Smooth muscle cell (in vitro differentiated cells): ENCODE measurements at regions not wholly inside any gene's neighbourhood (a gene's known extent, or its start where the extent isn't known, plus 50 kb on each side); places are given as distances from the start of the nearest gene placed in this dataset.

ENCODE experiments used
- DNase-seq: peaks from one replicate; lab custom pipeline; 2025; ENCODE audit not compliant: unreplicated experiment; lab: John Stamatoyannopoulos, UW
- H2AFZ ChIP-seq: fragments of 200-600 bp; sonication (generic); 2 replicates; pipeline ENCODE4 v1.6.0; 2016; ENCODE audit warnings: antibody characterized with exemption, low read depth, mild to moderate bottlenecking
- H3F3A ChIP-seq: fragments of 200-600 bp; sonication (generic); 2 replicates; pipeline ENCODE4 v1.6.0; 2017; ENCODE audit warnings: antibody characterized with exemption, low read depth
- H3K27ac ChIP-seq: fragments of 200-600 bp; sonication (generic); 2 replicates; pipeline ENCODE4 v1.5.1; 2016; ENCODE audit warnings: low read depth, mild to moderate bottlenecking
- H3K27me3 ChIP-seq: fragments of 200-600 bp; sonication (generic); 2 replicates; pipeline ENCODE4 v1.6.1; 2016; ENCODE audit warnings: low read depth, mild to moderate bottlenecking
- H3K36me3 ChIP-seq: fragments of 200-600 bp; sonication (generic); 2 replicates; pipeline ENCODE4 v1.5.1; 2016; ENCODE audit warnings: low read depth
- H3K4me1 ChIP-seq: fragments of 200-600 bp; sonication (generic); 2 replicates; pipeline ENCODE4 v1.5.1; 2016; ENCODE audit warnings: low read depth
- H3K4me2 ChIP-seq: fragments of 200-600 bp; sonication (generic); 2 replicates; pipeline ENCODE4 v1.6.0; 2016; ENCODE audit warnings: mild to moderate bottlenecking
- H3K4me3 ChIP-seq: fragments of 200-600 bp; sonication (generic); 2 replicates; pipeline ENCODE4 v1.5.1; 2016; ENCODE audit warnings: mild to moderate bottlenecking
- H3K79me2 ChIP-seq: fragments of 200-600 bp; sonication (generic); 2 replicates; pipeline ENCODE4 v1.6.0; 2016; ENCODE audit warnings: low read depth, mild to moderate bottlenecking
- H3K9ac ChIP-seq: fragments of 200-600 bp; sonication (generic); 2 replicates; pipeline ENCODE4 v1.6.0; 2016; ENCODE audit warnings: low read depth
- H3K9me3 ChIP-seq: fragments of 200-600 bp; sonication (generic); replicated peaks from 2 replicates; pipeline ENCODE4 v1.5.1; 2016; ENCODE audit warnings: low read depth
- H4K20me1 ChIP-seq: fragments of 200-600 bp; sonication (generic); 2 replicates; pipeline ENCODE4 v1.6.0; 2016; ENCODE audit warnings: low read depth
- WGBS: methylation state at CpG from one replicate; pipeline ENCODE4 v1.1.7; 2016; ENCODE audit warnings: low lambda C conversion rate; 5-methylcytosine and 5-hydroxymethylcytosine counted together
- TF ChIP-seq, protein P1 (sequence below): fragments of 200-600 bp; sonication (generic); IDR thresholded peaks from 2 replicates; pipeline ENCODE4 v1.5.1; 2017; ENCODE audit warnings: borderline replicate concordance, mild to moderate bottlenecking, antibody characterized with exemption; ENCODE audit not compliant: insufficient read depth, poor library complexity, severe bottlenecking

DNA sequence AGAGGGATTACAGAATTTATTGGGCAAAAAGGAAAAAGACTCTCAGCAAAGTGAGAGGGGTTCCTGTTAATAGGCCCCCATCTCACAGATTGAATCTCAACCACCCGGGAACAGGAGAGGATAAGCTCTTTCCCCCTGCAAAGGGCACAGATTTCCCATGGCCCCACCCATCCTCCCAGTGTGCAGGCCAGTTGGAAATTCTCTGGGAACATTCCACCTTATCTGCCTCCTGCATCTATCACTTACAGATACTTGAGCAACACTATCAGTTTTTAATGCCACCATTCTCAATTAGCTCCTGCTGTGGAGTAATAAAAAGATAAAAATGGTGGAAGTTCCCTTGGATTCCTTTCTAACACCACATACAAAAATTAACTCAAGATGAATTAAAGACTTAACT is 350.0 kb upstream of the BCHE start:
- 20% methylated on average over 1 of the region's 1 CpG for WGBS

DNA sequence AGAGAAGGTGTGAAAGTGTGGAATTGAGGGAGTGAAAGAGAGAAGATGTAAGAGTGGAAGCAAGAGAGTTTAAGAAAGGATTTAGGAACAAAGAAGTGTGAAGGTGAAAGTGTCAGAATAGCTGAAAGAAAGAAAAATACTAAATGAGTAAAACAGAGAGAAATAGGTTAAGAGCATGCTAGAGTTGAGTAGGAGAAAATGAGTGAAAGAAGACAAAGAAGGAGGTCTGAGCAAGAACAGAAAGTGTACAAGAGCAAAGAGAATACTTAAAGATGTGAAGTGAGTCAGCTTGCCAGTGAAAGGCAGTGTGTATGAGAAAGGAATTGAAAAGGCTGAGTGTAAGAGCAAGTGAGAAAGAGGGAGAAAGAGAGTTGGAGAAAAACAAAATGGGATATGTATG is 348.8 kb upstream of the BCHE start:
- peak overlapping the region; percentile 6 for H2AFZ ChIP-seq
- H3K27me3 ChIP-seq = no peaks in the 10 kb centered on the region
- no peak overlapping the region for H3K9ac ChIP-seq
- H3F3A ChIP-seq = no peaks in the 10 kb centered on the region
- H3K9me3 ChIP-seq = no peaks in the 10 kb centered on the region
- no peak for DNase-seq
- TF ChIP-seq, protein P1, sequence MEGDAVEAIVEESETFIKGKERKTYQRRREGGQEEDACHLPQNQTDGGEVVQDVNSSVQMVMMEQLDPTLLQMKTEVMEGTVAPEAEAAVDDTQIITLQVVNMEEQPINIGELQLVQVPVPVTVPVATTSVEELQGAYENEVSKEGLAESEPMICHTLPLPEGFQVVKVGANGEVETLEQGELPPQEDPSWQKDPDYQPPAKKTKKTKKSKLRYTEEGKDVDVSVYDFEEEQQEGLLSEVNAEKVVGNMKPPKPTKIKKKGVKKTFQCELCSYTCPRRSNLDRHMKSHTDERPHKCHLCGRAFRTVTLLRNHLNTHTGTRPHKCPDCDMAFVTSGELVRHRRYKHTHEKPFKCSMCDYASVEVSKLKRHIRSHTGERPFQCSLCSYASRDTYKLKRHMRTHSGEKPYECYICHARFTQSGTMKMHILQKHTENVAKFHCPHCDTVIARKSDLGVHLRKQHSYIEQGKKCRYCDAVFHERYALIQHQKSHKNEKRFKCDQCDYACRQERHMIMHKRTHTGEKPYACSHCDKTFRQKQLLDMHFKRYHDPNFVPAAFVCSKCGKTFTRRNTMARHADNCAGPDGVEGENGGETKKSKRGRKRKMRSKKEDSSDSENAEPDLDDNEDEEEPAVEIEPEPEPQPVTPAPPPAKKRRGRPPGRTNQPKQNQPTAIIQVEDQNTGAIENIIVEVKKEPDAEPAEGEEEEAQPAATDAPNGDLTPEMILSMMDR = no peak
- no peak overlapping the region for H3K4me2 ChIP-seq
- no peak overlapping the region for H3K4me3 ChIP-seq
- H3K79me2 ChIP-seq = no peaks in the 10 kb centered on the region
- no peaks in the 10 kb centered on the region for H4K20me1 ChIP-seq
- H3K27ac ChIP-seq = no peak overlapping the region
- H3K36me3 ChIP-seq = no peaks in the 10 kb centered on the region
- H3K4me1 ChIP-seq = peaks cover 14% of the 10 kb centered on the region

More for the DNA sequence above, 350.0 kb upstream of the BCHE start:
- no peaks in the 10 kb centered on the region for H4K20me1 ChIP-seq
- no peaks in the 10 kb centered on the region for H3K79me2 ChIP-seq
- DNase-seq = no peak
- H2AFZ ChIP-seq = no peak overlapping the region
- no peak overlapping the region for H3K27ac ChIP-seq
- H3K4me2 ChIP-seq = no peak overlapping the region
- TF ChIP-seq, protein P1 = no peak
- no peaks in the 10 kb centered on the region for H3K9me3 ChIP-seq
- H3K36me3 ChIP-seq = no peaks in the 10 kb centered on the region
- H3K4me1 ChIP-seq = peaks cover 14% of the 10 kb centered on the region
- no peaks in the 10 kb centered on the region for H3K27me3 ChIP-seq
- no peak overlapping the region for H3K4me3 ChIP-seq
- no peak overlapping the region for H3K9ac ChIP-seq
- no peaks in the 10 kb centered on the region for H3F3A ChIP-seq

DNA sequence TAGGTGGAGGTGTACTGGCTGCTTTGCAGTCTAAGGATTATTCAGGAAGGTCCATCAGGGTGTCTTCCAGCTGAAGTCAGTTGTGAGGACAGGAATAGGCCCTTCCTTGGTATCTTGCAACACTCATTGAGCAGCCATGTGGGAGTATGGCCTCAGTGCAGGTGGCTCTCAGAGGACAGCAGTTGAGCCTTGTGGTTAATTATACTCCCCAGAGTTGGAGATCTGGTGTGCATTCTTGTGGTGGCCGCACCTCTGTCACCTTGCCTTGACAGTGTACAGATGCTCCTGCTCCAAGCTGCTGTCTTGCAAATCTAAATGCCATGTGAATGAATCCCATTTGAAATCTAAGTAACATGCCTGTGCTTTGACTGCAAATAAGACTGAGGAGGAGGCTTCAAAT is 339.9 kb upstream of the BCHE start:
- Histone ChIP-seq H3F3A (no peaks in the 10 kb centered on the region), H3K79me2 (no peaks in the 10 kb centered on the region), H2AFZ (no peak overlapping the region), H3K4me2 (no peak overlapping the region), H3K27me3 (no peaks in the 10 kb centered on the region), H3K27ac (peak overlapping the region; percentile 34), H3K36me3 (no peaks in the 10 kb centered on the region), H3K4me1 (no peaks in the 10 kb centered on the region), H3K9me3 (no peaks in the 10 kb centered on the region), H3K9ac (no peak overlapping the region), H3K4me3 (no peak overlapping the region), H4K20me1 (no peaks in the 10 kb centered on the region)
- TF ChIP-seq, protein P1 = no peak
- WGBS = 76% methylated on average over 1 of the region's 1 CpG
- DNase-seq = no peak

DNA sequence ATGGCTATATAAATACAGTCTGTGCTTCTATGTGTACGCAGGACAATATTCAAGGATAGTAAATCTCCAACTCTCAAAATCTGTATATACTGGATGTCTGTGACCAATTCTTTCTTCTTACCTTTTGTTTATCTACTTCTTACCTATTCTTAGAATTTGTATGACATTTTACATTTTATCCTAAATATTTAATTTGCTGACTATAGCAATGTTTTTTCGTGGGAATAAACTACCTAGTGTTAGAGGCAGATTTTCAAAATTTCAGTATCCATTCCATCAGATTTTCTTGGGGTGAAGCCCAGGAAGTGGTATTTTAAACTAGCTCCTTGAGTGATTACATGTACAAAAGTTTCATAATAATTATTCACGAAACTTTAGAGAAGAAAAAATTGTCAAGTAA is 334.5 kb upstream of the BCHE start:
- Histone ChIP-seq H4K20me1 (no peaks in the 10 kb centered on the region), H3K9ac (no peak overlapping the region), H3K36me3 (no peaks in the 10 kb centered on the region), H3K79me2 (no peaks in the 10 kb centered on the region), H2AFZ (no peak overlapping the region), H3K4me2 (no peak overlapping the region), H3K9me3 (no peaks in the 10 kb centered on the region), H3K27ac (no peak overlapping the region), H3F3A (no peaks in the 10 kb centered on the region), H3K4me1 (no peaks in the 10 kb centered on the region), H3K27me3 (no peaks in the 10 kb centered on the region), H3K4me3 (no peak overlapping the region)
- TF ChIP-seq, protein P1 = no peak
- no peak for DNase-seq
- 56% methylated on average over 3 of the region's 3 CpGs for WGBS
